NOMO-1 (cell line): ENCODE measurements at regions not wholly inside any gene's neighbourhood (a gene's known extent, or its start where the extent isn't known, plus 50 kb on each side); places are given as distances from the start of the nearest gene placed in this dataset.

Source experiments
- DNase-seq, 2 experiments: peaks; one replicate each; lab custom pipeline; 2025; ENCODE audit not compliant: unreplicated experiment in 2 of 2; lab: John Stamatoyannopoulos, UW

DNA sequence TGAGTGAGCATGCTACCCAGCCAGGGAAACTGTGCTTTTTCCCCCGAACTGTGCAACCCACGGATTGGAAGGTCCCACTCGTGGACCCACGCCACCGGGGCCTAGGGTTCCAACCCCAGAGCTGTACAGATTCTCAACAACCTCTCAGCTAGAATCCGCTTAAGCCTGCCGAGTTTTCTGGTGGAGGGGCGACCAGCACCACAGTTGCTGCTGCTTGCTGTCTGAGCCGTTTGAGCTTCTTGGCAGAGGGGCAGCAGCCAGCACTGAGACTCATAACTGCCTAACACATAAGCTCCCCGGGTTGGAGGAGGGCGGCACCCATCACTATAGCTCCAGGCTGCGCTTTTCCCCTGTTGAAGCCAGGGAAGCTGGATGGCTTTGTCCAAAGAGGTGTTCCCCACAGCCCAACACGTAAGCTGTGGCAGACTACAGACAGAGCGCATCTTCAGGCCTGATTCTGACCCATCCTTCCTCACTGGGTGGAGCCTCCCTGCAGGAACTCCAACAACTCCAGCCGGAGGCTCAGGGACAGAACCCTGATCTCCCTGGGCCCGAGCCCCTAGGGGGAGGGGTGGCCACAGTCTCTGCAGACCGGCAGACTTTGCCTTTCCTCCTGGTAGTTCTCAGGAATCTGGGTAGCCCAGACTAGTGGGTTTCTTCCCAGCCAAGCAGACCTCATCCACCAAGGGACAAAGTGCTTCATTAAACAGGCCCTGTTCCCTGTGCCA is 871.6 kb downstream of the SLITRK6 start:
- DNase-seq = no peak

DNA sequence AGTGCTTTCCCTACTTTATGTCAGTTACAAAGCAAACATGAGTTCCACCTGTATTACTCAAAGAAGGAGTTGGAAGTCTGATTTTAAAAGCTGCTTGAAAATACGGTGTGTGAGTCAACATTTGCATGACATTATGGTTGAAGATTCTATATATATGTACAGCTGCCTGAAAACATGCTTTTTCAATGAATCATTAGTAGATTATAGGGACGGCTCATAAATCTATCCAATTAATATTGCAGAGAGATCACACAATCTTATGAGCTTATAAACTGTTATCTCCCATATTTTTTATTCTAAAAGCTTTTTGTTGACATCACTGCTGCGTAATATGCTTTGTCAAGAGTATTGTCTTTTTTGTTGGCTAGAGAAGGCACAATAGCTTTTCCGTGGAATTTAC is 873.8 kb downstream of the SLITRK6 start:
- DNase-seq = no peak

DNA sequence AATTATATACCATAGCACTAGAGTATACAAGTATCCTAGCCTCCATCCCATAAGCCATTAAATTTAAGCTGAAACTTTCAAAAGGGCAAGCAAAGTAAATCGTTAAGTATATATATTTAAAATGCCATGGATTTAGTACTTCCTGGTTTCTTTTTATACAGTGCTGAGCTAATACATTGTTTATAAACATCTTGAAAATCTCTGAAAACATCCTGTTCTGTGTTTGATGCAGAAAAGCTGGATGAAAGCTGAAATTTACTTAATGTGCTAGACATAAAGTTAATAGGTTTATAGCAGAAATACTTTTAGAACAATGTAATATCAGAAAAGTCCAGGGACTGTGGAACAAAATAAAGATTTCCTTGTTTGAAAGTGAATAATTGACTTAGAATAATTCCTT is 875.4 kb downstream of the SLITRK6 start:
- no peak for DNase-seq

DNA sequence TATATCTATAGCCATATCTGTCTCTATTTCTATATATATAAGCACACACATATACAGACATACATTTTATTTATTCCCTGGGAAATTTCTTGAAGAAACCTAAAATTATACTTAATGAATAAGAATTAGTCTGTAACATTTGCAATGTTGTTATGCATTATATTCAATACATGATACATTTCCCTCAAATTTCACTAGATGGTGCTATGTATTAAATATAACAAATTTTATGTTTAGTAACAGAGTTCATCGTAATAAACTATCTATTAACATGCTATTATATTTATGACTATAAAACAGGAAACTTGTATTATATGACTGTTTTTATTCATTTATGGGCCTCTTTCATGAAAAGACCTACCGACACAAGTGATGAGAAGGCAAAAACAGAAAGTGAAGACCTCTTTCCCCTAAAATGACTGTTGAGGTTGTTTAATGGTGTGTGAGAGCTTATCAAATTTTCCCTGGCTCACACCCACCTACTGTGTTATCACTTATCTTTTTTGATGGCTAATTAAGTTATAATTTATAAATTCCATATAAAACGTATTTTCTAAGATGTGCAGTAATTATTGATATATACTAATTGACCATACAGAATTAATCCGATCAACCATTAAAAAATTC is 881.9 kb downstream of the SLITRK6 start:
- peak in 1 of 2 experiments; percentile 20 for DNase-seq

DNA sequence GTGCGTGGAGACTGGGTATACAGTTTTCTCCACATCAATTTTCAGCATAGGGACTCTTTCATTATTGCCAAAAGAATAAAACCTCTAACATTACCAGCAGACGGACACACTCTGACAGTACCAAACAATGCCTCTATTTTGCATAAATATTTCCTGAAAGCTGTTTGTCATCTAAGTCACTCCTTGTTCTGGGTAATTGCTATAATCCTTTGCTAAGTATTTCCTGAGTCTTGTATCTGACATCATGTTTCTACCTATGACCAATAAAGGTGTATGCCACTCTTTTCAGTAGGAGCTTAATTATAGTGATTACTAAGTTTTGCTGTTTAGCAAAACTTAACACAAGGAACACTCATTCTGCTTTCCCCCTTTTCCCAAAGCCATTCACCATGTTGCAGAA is 886.5 kb downstream of the SLITRK6 start:
- DNase-seq = no peak

DNA sequence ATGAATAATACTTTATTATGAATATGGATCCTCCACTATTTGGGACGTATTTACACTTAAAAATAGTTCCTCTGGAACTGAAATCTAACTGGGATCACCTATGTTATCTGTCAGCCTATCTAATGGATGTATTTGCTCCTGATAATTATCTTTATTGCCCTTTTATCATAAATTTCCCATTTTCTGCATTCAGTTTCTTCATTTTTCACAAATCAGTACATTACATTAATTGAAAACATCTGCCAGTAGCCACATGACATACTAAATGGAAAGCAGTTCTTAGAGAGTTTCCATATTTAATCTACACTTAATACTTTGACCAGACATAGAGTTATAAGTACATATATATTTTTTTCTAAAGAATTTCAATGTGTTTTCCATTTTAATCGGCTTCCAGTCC is 888.8 kb downstream of the SLITRK6 start:
- DNase-seq = no peak

DNA sequence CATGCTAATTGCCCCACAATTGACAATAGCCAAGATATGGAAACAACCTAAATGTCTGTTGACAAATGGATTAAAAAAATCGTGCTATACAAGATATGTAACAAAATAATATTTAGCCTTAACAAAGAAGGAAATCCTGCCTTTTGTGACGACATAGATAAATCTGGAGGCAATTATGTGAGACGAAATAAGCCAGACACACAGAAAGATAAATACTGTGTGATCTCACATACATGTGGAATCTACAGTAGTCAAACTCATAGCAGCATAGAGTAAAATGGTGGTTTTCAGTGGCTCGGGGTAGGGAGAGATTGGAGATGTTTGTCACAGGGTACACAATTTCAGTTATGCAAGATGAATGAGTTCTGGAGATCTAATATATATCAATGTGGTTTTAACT is 895.8 kb downstream of the SLITRK6 start:
- no peak for DNase-seq

DNA sequence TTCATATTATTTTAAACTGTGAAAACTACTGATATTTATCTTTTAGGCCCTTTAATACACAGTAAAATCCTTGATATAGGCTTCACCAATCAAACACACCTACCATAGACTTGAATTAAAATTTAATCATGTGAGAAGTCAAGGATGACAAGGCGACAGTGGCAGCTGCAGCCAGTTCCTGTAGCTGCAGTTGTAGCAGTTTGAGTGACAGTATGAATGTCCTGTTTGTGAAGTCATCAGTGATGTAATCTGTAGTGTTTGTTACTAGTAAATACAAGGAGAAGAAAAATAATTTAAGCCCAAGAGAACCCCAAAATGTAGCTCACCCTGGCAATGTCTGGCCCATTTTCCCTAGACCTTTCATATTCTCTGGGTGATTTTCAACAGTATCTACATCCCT is 897.0 kb downstream of the SLITRK6 start:
- DNase-seq = no peak

DNA sequence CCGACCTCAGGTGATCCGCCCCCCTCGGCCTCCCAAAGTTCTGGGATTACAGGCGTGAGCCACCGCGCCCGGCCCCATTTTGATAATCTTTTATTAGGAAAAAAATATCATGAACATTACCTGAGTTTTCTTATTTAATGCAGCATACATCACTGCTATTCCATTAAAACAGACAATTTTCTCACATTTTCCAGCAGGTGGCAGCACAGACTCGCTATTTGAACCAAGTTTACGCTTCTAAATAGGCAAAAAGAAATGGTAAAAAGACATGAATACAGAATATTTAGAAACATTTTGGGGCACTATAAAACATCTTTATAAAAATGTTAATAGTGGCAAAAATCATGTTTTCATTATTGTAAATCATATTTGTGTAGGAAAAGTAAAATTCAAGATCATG is 903.1 kb downstream of the SLITRK6 start:
- DNase-seq = peak in 1 of 2 experiments; percentile 36

DNA sequence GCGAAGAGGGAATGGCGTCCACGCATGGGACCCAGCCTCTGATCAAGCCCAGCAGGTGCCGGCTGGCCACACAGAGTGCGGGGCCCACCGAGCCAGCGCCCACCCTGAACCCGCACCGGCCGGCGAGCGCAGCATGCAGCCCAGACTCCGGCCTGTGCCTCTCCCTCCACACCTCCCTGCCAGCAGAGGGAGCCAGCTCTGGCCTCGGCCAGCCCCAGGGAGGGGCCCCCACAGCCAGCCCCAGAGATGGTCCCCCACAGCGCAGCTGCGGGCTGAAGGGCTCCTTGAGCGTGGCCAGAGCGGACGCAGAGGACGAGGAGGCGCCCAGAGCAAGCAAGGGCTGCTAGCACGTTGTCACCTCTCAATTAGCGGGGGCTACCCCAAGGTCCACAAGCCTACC is 904.5 kb downstream of the SLITRK6 start:
- DNase-seq = no peak

DNA sequence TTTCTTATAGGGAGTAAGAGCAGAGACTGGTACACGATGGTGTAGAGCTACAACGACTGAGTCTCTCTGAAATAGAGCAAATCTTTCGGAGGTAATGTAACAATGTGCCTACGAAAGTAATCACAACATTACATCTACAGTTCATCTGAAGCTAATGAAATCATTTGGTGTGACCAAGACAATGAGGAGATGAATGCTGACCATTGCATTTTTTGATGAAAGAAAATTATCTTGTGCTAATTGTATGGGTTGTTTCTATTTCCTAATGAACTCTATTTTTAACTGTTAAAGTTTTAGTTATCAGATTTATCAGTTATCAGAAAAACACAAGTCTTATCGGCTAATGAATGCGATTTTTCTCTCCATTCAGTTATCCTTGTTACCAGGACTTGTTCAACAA is 913.4 kb downstream of the SLITRK6 start:
- no peak for DNase-seq

DNA sequence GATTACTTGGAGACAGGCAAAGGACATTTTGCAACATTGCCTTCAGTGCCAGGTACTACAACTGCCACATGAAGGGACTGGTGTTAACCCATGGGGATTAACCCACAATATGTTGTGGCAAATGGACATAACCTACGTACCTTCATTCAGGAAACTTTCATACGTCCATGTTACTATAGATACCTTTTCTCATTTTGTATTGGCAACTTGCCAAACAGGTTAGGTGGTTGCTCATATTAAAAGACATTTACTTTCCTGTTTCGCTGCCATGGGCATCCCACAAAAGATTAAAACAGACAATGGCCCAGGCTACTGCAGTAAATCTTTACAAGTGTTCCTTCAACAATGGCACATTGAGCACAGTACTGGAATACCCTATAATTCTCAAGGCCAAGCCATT is 925.3 kb downstream of the SLITRK6 start:
- DNase-seq = no peak

DNA sequence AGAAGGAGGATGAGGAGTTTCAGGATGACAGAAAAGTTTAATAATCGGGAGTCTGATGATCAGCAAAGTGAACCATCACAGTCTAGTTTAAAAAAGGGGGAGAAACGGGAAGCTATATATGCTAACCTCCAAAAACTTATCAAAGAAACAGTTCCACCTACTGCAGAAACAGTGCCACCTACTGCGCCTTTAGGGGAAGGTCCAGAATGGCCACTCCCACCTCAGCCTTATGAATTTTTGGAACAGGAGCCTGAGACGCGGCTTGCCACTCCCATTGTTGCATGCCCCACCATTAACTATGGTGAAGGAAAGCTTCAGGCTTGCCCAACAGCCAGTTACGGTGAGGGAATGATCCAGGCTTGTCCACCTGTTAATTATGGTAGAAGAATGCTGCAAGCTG is 929.0 kb downstream of the SLITRK6 start:
- peak in 1 of 2 experiments; percentile 10 for DNase-seq

DNA sequence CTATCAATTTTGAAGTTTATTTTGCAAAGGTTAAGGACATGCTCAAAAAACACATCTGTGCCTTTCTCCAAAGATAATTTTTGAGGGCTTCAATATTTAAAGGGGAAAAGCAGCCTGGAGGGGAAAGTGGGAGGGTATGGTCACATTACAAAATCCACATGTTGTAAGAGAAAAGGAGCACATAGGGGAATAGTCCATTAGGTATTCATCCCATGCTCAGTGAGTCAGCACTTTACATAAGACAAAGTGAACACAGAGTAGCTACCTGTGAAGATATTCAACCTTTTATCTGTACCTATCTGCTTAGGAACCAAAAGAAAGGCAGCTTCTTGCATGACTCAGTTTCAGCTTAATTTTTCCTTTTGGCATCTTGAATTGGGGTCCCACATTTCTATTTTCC is 932.0 kb downstream of the SLITRK6 start:
- DNase-seq = no peak

DNA sequence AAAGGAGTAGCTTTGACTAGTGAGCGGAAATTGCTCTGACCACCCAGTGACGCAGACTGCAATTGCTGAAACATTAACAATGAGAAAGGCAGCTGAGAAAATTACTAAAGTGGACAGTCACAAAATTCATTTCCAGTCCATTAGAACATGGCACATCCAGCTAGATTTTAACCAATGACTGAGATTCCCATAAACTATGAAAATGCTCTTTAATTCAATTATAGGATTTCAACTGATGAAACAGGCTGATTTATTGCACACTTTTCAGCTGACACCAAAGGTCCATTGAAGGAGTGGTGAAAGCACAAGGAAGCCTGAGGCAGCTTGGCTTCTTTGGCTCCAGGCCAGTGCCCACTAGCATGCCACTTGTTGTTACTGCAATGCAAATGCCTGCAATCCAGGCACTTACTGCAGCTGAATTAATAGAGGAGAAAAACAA is 933.4 kb downstream of the SLITRK6 start:
- DNase-seq = no peak

DNA sequence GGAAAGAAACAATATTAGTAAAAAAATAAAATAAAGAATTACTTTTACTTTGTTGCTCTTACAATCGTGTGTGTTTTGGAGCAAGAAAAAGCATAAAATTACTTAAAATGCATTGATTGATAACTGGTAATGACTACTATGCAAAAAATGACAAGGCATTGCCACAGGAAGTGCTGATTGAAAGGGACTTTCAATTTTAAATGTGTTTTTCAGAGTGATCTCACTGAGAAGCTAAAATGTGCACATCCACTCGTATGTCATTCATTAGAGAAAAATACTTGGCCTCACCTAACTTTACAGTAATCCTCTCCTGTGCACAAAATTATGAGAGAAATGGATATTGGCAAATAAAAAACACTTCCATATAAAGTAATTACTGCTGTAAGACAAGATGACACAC is 934.9 kb downstream of the SLITRK6 start:
- no peak for DNase-seq

DNA sequence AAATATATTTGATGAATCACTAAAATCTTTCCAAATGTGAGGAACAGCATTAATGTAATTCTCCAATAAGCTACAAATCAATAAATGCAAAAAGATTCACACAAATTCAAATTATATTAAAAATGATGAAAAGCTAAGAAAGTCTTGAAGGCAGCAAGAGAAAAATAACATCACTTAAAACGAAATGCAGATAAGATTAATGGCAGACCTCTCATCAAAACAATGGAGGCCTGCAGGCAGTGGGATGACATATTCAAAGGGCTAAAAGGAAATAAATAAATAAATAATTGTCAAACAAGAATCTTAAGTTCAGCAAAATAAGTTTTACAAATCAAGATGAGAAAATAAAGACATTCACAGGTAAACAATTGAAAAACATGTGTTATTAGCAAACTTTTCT is 952.1 kb downstream of the SLITRK6 start:
- DNase-seq = no peak

DNA sequence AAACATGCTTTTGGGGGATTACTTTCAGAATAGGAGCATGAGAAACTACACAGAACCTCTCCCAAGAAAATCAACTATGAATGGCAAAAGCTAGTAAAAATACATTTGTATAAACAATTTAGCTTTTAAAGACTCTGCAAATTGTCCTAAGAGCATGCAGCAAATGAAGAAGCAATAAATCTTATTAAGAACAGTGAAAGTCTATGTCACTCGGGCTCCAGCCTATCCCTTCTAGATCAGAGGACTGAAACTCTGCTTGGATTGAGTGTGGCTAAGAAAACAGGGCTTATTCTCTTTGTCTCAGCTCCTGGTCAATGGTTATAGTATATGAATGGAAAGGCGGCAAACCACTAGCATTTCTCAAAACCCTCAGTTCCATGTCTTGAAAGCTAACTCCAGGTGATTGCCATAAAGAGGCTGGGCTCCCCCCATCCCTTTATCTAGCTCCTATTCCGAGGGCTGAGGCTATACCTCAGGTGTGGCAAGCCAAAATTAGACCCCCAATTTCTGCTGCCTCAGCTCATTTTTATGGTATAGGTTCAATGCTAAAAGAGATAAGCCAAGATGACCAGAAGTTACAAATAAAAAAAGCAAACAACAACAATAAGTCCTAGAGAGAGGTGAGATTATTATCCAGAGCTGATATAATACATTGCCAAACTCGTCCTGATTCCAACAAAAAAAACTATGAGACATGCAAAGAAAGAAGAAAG is 953.2 kb downstream of the SLITRK6 start:
- DNase-seq = no peak

DNA sequence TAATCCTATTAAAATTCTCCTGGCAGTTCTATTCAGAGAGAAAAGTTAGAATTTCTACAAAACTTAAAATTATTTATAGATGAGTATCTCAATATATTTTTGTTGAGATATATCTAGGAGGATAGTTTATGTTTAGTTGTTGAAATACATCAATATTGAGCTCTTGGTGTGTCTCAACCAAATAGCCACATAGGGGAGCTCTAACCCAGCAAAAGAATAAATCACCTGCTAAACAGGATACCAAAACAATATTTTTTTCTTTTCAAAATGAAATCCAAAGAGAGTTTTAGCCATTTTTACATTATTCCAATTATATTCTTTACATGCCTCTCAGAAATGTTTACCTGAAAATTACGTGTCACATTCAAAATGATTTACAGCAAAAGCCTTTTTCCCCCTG is 954.7 kb downstream of the SLITRK6 start:
- no peak for DNase-seq

DNA sequence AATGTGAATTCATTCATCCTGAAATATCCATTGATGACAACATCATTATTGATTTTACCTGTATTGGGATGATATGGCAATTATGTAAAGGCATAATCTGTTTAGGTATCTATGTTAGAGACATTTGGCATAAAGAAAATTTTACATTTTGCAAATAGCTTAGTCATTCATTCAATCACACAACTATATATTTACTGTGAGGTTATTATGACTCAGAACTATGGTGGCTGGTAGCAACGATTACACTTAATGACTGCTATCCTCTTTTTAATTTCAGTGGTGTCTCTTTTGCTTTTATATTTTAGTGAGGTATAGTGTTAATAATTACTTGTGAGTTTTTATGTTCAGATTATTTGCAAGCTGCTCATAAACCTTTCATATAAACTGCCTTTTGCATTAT is 955.9 kb downstream of the SLITRK6 start:
- DNase-seq = no peak

DNA sequence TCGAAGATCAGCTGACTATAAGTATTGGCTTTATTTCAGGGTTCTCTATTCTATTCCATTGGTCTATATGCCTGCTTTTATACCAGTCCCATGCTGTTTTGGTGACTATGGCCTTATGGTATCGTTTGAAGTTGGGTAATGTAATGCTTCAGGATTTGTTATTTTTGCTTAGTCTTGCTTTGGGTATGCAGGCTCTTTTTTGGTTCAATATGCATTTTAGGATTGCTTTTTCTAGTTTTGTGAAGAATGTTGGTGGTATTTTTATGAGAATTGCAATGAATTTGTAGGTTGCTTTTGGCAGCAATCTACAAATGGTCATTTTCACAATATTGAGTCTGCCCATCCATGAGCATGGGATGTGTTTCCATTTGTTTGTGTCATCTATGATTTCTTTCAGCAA is 951.9 kb upstream of the SLITRK1 start:
- DNase-seq = no peak
